GM19397 (cell line): ENCODE measurements at regions not wholly inside any gene's neighbourhood (a gene's known extent, or its start where the extent isn't known, plus 50 kb on each side); places are given as distances from the start of the nearest gene placed in this dataset.

Experiments
- ATAC-seq: cut with Tn5 transposase; IDR thresholded peaks from one replicate; pipeline ENCODE4 v1.9.1; 2021; ENCODE audit warnings: mild to moderate bottlenecking, moderate library complexity; ENCODE audit not compliant: unreplicated experiment

GRCh38 chr9:81532251-81532650, 157.1 kb downstream of the TLE1 start:
- no peak for ATAC-seq

GRCh38 chr9:81531511-81531910, 157.8 kb downstream of the TLE1 start:
- no peak for ATAC-seq

DNA sequence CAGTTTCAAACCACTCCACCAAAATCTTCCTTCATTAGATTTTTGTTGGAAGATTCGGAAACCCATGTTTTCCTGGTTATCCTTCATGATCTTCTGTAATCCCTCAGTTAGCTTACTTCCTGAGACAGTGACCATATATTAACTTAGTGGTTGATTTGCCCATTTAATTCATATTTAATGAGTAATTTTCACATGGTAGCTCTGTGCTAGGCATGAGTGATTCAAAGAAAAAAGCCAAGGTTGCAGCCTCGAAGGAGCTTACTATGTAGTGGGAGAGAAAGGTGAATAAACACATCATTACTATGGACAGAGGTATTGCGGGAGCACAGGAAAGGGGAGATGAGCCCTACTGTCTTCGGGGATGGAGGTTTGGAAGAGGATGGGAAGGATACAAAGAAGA, 158.5 kb downstream of the TLE1 start:
- ATAC-seq, result no peak

GRCh38 chr9:81530310-81530810, 159.0 kb downstream of the TLE1 start:
- no peak for ATAC-seq

- ATAC-seq, result no peak
Measured at GRCh38 chr9:81529556-81530193, 159.7 kb downstream of the TLE1 start.

GRCh38 chr9:81526587-81526986, 162.8 kb downstream of the TLE1 start:
- no peak for ATAC-seq

DNA sequence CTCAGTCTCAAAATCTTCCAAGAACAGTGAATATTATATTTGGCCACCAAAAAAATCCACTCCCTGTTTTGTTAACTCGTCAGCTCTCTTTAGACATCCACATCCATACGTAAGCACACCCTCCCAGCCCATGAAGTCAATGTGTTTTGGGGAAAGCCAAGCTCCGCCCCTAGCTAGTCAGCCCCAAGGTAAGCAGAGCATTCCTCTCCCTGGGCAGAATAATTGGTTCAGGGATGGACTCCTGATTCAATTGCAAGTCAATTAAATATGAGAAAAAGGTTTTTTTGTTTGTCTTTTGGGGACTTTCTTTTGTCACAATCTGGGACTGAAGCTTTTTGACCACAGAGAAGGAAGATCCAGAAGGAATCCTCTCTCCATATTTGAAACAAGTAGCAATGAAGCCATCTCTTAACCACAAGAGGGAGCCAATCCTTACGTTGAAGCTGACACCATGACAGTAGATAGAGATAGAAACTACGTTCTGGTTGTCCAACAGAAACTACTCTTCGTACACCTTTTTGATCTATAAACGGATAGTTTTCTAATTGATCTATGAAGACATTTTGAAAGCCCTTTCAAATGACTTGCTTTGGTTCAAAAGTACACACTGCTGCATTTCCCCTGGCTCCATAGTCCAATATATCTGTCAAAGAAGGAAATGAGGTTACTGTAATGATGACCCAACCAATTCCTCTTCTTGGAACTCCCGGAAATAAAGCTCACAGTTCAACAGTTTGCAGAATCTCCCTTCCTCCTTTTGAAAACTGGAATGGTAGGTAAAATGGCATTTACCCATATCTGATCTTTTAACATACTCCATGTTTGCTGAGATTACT, 166.4 kb downstream of the TLE1 start:
- no peak for ATAC-seq

- no peak for ATAC-seq
Measured at GRCh38 chr9:81521892-81522291, 167.5 kb downstream of the TLE1 start.

- no peak for ATAC-seq
Measured at GRCh38 chr9:81519816-81520495, 169.4 kb downstream of the TLE1 start.

- ATAC-seq, result no peak
Measured at GRCh38 chr9:81517954-81518353, 171.4 kb downstream of the TLE1 start.

DNA sequence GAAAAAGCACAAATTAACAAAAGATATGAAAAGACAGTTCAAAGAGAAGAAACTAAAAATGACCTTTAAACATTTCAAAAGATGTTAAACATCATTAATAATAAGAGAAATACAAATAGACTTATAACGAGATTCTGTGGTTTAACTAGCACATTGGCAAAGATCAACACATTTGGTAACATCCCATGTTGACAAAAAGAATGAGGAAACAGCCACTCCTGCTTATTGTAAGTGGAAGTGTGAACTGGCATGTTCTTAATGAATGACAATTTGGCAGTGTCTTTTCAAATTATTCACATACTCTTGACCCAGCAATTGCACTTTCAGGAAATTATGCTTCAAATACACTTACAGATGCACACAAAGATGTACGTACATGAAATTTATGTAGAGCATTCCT, 176.3 kb downstream of the TLE1 start:
- ATAC-seq, result no peak

- no peak for ATAC-seq
Measured at GRCh38 chr9:81512641-81513040, 176.7 kb downstream of the TLE1 start.

DNA sequence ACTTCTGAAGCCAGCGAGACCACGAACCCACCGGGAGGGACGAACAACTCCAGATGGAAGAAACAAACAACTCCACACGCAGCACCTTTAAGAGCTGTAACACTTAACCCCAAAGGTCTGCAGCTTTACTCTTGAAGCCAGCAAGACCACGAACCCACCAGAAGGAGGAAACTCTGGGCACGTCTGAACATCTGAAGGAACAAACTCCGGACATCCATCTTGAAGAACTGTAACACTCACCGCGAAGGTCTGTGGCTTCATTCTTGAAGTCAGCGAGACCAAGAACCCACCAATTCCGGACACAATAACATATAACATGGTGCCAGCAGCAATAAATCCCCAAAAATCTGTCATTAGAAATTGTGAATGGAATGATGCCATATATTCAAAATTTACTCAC, 180.9 kb downstream of the TLE1 start:
- no peak for ATAC-seq

DNA sequence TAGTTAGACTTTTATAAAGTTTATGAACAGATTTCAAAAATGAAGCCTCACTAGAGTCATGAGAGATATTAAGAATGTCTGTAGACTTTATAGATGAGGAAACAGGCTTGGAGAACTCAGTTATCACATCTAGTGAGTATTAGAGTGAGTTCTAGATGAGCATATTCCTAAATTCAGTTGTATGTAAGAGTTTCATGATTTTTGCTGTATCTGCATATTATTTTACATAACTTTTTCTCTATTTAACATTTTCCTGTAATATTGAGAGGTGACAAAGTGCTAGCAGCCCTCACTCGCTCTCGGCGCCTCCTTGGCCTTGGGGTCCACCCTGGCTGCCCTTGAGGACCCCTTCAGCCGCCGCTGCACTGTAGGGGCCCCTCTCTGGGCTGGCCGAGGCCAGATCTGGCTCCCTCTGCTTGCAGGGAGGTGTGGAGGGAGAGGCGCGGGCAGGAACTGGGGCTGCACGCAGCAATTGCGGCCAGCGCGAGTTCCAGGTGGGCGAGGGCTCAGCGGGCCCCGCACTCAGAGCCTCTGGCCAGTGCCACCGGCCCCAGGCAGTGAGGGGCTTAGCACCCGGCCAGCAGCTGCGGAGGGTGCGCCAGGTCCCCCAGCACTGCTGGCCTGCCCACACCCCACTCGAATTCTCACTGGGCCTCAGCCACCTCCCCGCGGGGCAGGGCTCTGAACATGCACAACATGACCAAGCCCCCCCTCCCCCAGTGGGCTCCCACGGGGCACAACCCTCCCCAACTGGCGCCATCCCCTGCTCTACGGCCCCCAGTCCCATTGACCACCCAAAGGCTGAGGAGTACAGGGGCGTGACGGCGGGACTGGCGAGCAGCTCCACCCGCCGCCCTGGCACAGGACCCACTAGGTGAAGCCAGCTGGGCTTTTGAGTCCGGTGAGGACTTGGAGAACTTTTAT, 182.1 kb downstream of the TLE1 start:
- ATAC-seq, result no peak

DNA sequence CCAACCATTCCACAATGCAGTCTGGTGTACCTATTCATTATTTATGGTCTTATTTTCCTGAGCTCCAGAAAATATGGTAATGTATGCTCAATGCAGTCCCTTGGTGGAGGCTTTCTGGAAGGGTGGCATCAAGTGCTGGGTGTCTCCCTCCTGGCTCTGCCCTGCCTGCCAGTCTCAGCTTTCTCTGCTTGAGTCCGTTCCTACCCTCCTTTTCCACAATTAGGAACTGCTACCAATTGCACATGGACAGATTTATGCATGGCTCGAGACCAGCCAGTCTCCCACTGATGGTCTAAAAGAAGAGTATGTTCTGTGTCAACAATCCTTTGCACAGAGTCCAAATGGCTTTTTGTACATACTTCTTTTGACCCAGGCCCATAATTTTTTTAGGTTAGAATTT, 189.8 kb downstream of the TLE1 start:
- ATAC-seq, result no peak

- ATAC-seq, result no peak
Measured at GRCh38 chr9:81499021-81499454, 190.3 kb downstream of the TLE1 start.

DNA sequence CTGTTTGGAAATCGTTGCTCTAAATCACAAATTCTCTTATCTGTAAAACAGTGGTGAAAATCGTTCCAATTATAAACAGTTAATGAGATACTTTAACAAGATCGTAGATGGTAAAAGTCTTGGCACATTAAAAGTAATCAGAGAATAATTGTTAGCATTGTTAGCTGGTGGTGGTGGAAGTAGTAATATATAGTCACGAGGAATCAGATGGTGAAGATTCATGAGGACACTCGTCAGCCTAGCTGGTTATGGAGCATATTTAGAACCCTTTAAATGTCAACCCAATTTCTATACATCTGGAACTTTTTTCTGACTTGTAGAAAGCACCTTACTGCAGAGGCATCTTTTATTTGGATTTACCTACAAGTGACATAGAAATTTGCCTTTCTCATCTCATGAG, 190.8 kb downstream of the TLE1 start:
- no peak for ATAC-seq

- no peak for ATAC-seq
Measured at GRCh38 chr9:81497091-81497490, 192.3 kb downstream of the TLE1 start.

DNA sequence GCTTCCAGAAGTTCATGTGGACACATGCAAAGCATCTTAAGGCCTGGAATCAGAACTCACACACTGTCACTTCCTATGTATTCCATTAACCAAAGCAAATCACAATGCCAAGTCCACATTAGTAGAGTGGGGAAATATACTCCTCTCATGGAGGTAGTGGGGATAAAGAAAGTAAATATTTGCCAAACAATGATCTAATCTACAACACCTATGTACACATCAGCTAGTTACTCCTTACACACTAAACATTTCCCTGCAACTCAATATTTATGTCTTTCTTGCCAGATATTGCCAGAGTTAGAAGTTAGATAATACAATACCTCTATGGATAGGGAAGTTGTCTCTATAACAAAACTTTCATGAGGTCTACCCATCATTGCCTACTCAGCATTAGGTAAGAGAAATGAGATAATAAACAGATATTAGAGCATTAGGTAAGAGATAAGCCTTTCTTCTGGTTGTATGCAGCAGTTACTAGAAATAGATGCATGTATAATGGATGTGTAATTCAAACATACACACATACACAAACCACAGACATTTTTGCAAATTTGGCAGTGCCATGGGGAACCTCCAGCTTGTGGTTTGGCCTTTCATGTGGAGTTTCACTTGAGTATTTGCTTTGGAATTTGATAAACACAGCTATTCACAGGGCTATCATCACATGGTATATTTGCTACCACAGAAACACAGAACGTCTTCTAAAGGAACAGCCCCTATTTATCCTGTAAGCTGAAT, 196.5 kb downstream of the TLE1 start:
- no peak for ATAC-seq
